ENCODE measurements at regions not wholly inside any gene's neighbourhood (a gene's known extent, or its start where the extent isn't known, plus 50 kb on each side); places are given as distances from the start of the nearest gene placed in this dataset.
A peak's percentile ranks its signal among the peaks of the same experiment; 100 is the strongest.

DNA sequence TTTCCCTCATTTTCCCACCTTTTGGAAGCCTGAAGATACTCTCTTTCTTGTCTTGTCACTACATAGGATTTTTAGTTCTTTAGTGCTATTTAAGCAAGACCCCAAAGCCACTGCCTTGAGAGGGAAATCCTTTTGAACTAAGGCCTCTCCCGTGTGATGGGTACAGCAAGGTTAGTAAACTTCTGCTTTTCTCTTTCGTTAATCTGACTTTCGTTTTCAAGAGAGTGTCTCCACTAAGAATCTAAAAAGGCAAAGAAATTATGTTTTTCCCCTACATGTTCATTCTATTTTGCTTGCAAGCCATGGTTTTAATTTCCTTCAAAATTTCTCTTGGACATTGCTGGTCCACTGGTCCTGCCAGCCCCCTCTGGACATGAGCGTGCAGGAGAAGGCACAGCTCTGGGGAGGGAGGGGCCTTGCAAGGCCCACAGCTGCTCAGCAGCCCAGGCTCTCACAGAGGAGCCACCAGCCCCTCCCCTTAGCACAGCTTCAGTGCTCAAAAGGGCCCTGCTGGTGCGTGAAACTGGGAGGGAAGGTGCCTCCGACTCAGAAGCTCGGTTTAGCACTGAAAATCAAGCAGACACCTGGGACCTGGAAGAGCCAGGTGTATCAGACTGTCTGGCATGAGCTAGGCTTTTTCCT is 210.9 kb upstream of the GALNT2 start:
- peak; percentile 50 for DNase-seq
- Histone ChIP-seq H3K4me3 (peak overlapping the region in 1 of 4 donors; percentile 27), H3K9me3 (no peaks in the 10 kb centered on the region), H3K4me1 (no peaks in the 10 kb centered on the region), H3K27ac (peak overlapping the region in 3 of 4 donors; percentile 22 to 62 (median 39)), H3K27me3 (no peaks in the 10 kb centered on the region), H3K36me3 (no peaks in the 10 kb centered on the region)
- intact Hi-C loops (cut with DNase I; ENCODE audit: low total_unique reads) (no loop called here), in situ Hi-C loops (cut with MboI; ENCODE audit: low pct_ligation_motif_present in 1 of 4, low pct_unique_long_range_greater_than_20kb in 1 of 4, low sequenced_read_pairs in 3 of 4) (no loop called here)
- TF ChIP-seq, protein P1, sequence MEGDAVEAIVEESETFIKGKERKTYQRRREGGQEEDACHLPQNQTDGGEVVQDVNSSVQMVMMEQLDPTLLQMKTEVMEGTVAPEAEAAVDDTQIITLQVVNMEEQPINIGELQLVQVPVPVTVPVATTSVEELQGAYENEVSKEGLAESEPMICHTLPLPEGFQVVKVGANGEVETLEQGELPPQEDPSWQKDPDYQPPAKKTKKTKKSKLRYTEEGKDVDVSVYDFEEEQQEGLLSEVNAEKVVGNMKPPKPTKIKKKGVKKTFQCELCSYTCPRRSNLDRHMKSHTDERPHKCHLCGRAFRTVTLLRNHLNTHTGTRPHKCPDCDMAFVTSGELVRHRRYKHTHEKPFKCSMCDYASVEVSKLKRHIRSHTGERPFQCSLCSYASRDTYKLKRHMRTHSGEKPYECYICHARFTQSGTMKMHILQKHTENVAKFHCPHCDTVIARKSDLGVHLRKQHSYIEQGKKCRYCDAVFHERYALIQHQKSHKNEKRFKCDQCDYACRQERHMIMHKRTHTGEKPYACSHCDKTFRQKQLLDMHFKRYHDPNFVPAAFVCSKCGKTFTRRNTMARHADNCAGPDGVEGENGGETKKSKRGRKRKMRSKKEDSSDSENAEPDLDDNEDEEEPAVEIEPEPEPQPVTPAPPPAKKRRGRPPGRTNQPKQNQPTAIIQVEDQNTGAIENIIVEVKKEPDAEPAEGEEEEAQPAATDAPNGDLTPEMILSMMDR (IDR thresholded peaks at IDR 0.05) = no peak
- TF ChIP-seq POLR2AphosphoS5 (IDR thresholded peaks at IDR 0.05) (no peak), EP300 (IDR thresholded peaks at IDR 0.05; ENCODE audit: low read depth) (no peak), POLR2A (IDR thresholded peaks at IDR 0.05) (no peak)
- 57 to 69% methylated on average over 2 to 7 of the region's 7 CpGs for WGBS, 2 donors (ENCODE audit: low coverage in 1 of 2)

DNA sequence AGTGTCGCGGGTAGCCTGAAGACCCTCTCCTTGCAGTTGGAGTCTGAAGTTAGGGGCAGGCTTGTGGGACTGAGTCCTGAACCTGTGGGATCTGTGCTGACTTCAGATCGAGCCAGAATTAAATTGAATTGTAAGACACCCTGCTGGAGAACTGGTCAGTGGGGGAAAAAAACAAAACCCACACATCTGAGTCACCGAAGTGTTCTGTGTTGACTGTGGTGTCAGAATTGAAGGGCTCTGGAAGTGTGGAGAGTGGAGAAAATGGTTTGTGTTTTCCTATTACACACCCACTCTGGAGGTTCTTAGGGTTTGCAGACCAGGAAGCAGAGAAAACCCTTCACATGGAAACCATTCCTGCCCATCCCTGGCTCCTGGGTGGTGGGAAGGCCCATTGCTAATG is 209.5 kb upstream of the GALNT2 start:
- TF ChIP-seq POLR2A (IDR thresholded peaks at IDR 0.05) = no peak
- TF ChIP-seq EP300 (IDR thresholded peaks at IDR 0.05; ENCODE audit: low read depth) = no peak
- TF ChIP-seq, protein P1 (IDR thresholded peaks at IDR 0.05) = no peak
- TF ChIP-seq POLR2AphosphoS5 (IDR thresholded peaks at IDR 0.05) = no peak
- peaks cover 0 to 6% (median 2%) of the 10 kb centered on the region in 4 donors for H3K4me1 ChIP-seq
- in situ Hi-C loops (cut with MboI; ENCODE audit: low pct_ligation_motif_present in 1 of 4, low pct_unique_long_range_greater_than_20kb in 1 of 4, low sequenced_read_pairs in 3 of 4) = no loop called here

DNA sequence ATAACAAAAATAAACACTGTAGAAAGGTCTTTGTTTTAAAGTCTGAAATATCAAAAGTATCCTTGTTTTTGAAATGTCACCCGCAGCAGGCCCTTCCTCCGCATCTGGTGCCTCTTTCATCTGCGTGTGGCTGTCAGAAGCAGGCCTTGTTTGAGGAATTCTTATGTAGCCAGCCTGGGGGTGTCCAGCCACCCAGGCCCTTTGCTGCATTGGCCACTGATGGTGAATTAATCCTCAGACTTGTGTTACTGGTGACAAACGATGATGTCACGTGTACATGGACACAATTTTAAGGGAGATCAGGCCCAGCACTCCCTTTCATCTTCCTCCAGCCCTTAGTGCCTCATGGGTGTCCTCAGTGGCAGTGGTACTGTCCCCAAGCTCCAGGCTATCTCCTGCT is 208.0 kb upstream of the GALNT2 start:
- no peak for DNase-seq
- Histone ChIP-seq H3K27me3 (no peaks in the 10 kb centered on the region), H3K4me3 (no peak overlapping the region), H3K4me1 (peaks cover 0 to 6% (median 2%) of the 10 kb centered on the region in 4 donors), H3K36me3 (no peaks in the 10 kb centered on the region), H3K27ac (no peak overlapping the region), H3K9me3 (no peaks in the 10 kb centered on the region)
- in situ Hi-C loops (cut with MboI; ENCODE audit: low pct_ligation_motif_present in 1 of 4, low pct_unique_long_range_greater_than_20kb in 1 of 4, low sequenced_read_pairs in 3 of 4) (no loop called here), intact Hi-C loops (cut with DNase I; ENCODE audit: low total_unique reads) (no loop called here)
- TF ChIP-seq POLR2AphosphoS5 (IDR thresholded peaks at IDR 0.05) (no peak), EP300 (IDR thresholded peaks at IDR 0.05; ENCODE audit: low read depth) (no peak), POLR2A (IDR thresholded peaks at IDR 0.05) (no peak)
- TF ChIP-seq, protein P1 (IDR thresholded peaks at IDR 0.05) = no peak
- 89 to 93% methylated on average over 2 to 5 of the region's 5 CpGs for WGBS, 2 donors (ENCODE audit: low coverage in 1 of 2)

More for the DNA sequence above, 209.5 kb upstream of the GALNT2 start:
- Histone ChIP-seq H3K4me3 (no peak overlapping the region), H3K36me3 (no peaks in the 10 kb centered on the region), H3K27ac (no peak overlapping the region), H3K9me3 (no peaks in the 10 kb centered on the region), H3K27me3 (no peaks in the 10 kb centered on the region)
- WGBS, 2 donors (ENCODE audit: low coverage in 1 of 2) = 91 to 94% methylated on average over 4 of the region's 4 CpGs
- no peak for DNase-seq
- intact Hi-C loops (cut with DNase I; ENCODE audit: low total_unique reads) = no loop called here

DNA sequence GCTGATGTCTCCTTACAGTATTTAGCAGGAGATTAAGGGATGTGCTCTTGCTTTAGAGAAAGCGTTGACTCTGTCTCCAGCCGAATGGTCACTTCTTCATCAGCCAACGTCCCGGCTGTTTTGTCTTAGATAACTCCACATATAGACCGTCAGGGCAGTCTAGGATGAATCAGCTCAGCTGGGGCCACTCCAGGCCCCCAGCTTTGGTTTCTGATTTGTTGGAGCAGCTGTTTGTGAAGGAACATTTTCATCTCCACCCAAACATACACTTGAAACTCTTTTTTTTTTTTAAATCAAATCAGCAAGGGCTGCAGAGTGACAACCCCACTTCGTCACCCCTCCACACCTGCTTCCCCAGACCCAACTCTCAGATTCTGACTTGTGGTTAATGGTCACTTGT is 206.1 kb upstream of the GALNT2 start:
- 85 to 91% methylated on average over 6 of the region's 6 CpGs for WGBS, 2 donors (ENCODE audit: low coverage in 1 of 2)
- no peak for TF ChIP-seq POLR2A (IDR thresholded peaks at IDR 0.05)
- TF ChIP-seq, protein P1 (IDR thresholded peaks at IDR 0.05) = no peak
- no peak for TF ChIP-seq EP300 (IDR thresholded peaks at IDR 0.05; ENCODE audit: low read depth)
- TF ChIP-seq POLR2AphosphoS5 (IDR thresholded peaks at IDR 0.05) = no peak
- H3K36me3 ChIP-seq = no peaks in the 10 kb centered on the region
- peaks cover 0 to 6% (median 2%) of the 10 kb centered on the region in 4 donors for H3K4me1 ChIP-seq
- no peak overlapping the region for H3K27ac ChIP-seq
- peak; percentile 13 for DNase-seq
- H3K9me3 ChIP-seq = no peaks in the 10 kb centered on the region
- no peaks in the 10 kb centered on the region for H3K27me3 ChIP-seq
- in situ Hi-C loops (cut with MboI; ENCODE audit: low pct_ligation_motif_present in 1 of 4, low pct_unique_long_range_greater_than_20kb in 1 of 4, low sequenced_read_pairs in 3 of 4) = no loop called here
- no peak overlapping the region for H3K4me3 ChIP-seq
- intact Hi-C loops (cut with DNase I; ENCODE audit: low total_unique reads) = no loop called here
